Neural progenitor cell (in vitro differentiated cells): ENCODE measurements at regions not wholly inside any gene's neighbourhood (a gene's known extent, or its start where the extent isn't known, plus 50 kb on each side); places are given as distances from the start of the nearest gene placed in this dataset.

ENCODE experiments used
- DNase-seq: peaks from one replicate; pipeline ENCODE4 v3.0.0-alpha.2; 2016; ENCODE audit warnings: low spot score
- H2AFZ ChIP-seq: fragments of 200-600 bp; sonication (generic); replicated peaks from 2 replicates; pipeline ENCODE4 v1.6.1; 2016; ENCODE audit warnings: antibody characterized with exemption
- H3F3A ChIP-seq: fragments of 200-600 bp; sonication (generic); 2 replicates; pipeline ENCODE4 v1.6.1; 2016; ENCODE audit warnings: antibody characterized with exemption, low read depth
- H3K27ac ChIP-seq: fragments of 200-600 bp; sonication (generic); 2 replicates; pipeline ENCODE4 v1.5.1; 2016; ENCODE audit warnings: mild to moderate bottlenecking
- H3K27me3 ChIP-seq: fragments of 200-600 bp; sonication (generic); 2 replicates; pipeline ENCODE4 v1.6.1; 2016; ENCODE audit warnings: mild to moderate bottlenecking, moderate library complexity
- H3K36me3 ChIP-seq: fragments of 200-600 bp; sonication (generic); 2 replicates; pipeline ENCODE4 v1.5.1; 2016
- H3K4me1 ChIP-seq: fragments of 200-600 bp; sonication (generic); 2 replicates; pipeline ENCODE4 v1.6.1; 2016; ENCODE audit warnings: mixed run types
- H3K4me2 ChIP-seq: fragments of 200-600 bp; sonication (generic); 2 replicates; pipeline ENCODE4 v1.6.1; 2016
- H3K4me3 ChIP-seq: fragments of 200-600 bp; sonication (generic); 2 replicates; pipeline ENCODE4 v1.5.1; 2016
- H3K79me2 ChIP-seq: fragments of 200-600 bp; sonication (generic); 2 replicates; pipeline ENCODE4 v1.6.1; 2016; ENCODE audit warnings: low read depth
- H3K9ac ChIP-seq: fragments of 200-600 bp; sonication (generic); 2 replicates; pipeline ENCODE4 v1.6.1; 2016
- H3K9me3 ChIP-seq: fragments of 200-600 bp; sonication (generic); 2 replicates; pipeline ENCODE4 v1.5.1; 2016; ENCODE audit warnings: low read depth
- H4K20me1 ChIP-seq: fragments of 200-600 bp; sonication (generic); 2 replicates; pipeline ENCODE4 v1.6.1; 2016; ENCODE audit warnings: low read depth
- H3K27ac Mint-ChIP-seq: 3 replicates; pipeline ENCODE4 v1.8.0; 2021; ENCODE audit warnings: mixed read lengths
- H3K27me3 Mint-ChIP-seq: 2 replicates; pipeline ENCODE4 v1.8.0; 2022; ENCODE audit warnings: low read depth, mild to moderate bottlenecking, inconsistent platforms, moderate library complexity, mixed read lengths; ENCODE audit not compliant: insufficient read depth
- H3K36me3 Mint-ChIP-seq: 3 replicates; pipeline ENCODE4 v1.8.0; 2021; ENCODE audit warnings: mixed read lengths
- H3K4me1 Mint-ChIP-seq: 3 replicates; pipeline ENCODE4 v1.8.0; 2021; ENCODE audit warnings: mixed read lengths
- H3K4me3 Mint-ChIP-seq: 3 replicates; pipeline ENCODE4 v1.8.0; 2021; ENCODE audit warnings: mild to moderate bottlenecking, moderate library complexity, mixed read lengths
- H3K9me3 Mint-ChIP-seq: 3 replicates; pipeline ENCODE4 v1.8.0; 2020; ENCODE audit warnings: mixed read lengths
- EZH2 ChIP-seq: fragments of 200-600 bp; sonication (generic); IDR thresholded peaks from 2 replicates; pipeline ENCODE4 v1.6.1; 2017; ENCODE audit warnings: antibody characterized with exemption, mild to moderate bottlenecking, moderate library complexity
- EZH2phosphoT487 ChIP-seq: fragments of 200-600 bp; sonication (generic); IDR thresholded peaks from 2 replicates; pipeline ENCODE4 v1.6.1; 2017; ENCODE audit warnings: antibody characterized with exemption
- TF ChIP-seq, protein P1 (sequence below): fragments of 200-600 bp; sonication (generic); IDR thresholded peaks from 2 replicates; pipeline ENCODE4 v1.5.1; 2017; ENCODE audit warnings: antibody characterized with exemption, mild to moderate bottlenecking

DNA sequence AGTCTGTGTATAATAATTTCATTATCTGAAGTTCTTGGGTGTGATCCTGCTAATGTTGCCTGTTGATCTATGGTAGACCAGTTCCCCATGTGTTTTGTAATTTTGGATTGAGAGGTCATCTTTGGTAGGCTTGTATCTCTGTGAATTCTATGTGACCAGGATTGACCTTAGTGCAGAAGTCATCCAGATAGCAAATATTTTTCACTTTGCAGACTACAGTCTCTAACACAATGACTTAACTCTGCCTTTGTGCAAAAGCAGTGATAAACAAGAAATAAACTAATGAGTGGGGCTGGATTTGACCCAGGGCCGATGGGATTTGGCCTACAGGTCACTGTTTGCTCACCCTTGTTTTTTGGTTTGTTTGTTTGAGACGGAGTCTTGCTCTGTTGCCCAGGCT is 144.6 kb upstream of the MYL2 start:
- no peak overlapping the region for H3K27ac Mint-ChIP-seq
- TF ChIP-seq, protein P1, sequence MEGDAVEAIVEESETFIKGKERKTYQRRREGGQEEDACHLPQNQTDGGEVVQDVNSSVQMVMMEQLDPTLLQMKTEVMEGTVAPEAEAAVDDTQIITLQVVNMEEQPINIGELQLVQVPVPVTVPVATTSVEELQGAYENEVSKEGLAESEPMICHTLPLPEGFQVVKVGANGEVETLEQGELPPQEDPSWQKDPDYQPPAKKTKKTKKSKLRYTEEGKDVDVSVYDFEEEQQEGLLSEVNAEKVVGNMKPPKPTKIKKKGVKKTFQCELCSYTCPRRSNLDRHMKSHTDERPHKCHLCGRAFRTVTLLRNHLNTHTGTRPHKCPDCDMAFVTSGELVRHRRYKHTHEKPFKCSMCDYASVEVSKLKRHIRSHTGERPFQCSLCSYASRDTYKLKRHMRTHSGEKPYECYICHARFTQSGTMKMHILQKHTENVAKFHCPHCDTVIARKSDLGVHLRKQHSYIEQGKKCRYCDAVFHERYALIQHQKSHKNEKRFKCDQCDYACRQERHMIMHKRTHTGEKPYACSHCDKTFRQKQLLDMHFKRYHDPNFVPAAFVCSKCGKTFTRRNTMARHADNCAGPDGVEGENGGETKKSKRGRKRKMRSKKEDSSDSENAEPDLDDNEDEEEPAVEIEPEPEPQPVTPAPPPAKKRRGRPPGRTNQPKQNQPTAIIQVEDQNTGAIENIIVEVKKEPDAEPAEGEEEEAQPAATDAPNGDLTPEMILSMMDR = no peak
- H3K9me3 Mint-ChIP-seq = peaks cover 2% of the 10 kb centered on the region

DNA sequence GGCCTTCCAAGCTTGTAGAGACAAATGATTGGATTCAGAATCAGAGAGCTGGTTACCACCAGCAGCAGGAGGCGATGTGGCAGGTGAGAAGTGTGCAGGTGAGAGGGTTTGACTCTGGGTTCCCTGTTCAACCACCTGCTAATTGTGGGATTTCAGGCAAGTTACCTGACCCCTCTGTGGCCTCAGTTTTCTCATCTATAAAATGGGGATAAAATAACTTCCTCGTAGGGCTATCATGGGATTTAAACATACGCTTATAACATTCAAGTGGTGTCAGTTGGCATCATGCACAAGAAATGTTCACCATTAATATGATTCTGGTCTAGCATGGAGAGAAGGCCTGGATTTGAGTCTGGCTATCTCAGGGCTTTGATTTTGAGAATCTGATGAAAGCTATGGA is 143.8 kb upstream of the MYL2 start:
- Histone ChIP-seq H3F3A (no peaks in the 10 kb centered on the region), H3K27me3 (no peaks in the 10 kb centered on the region), H3K27ac (no peak overlapping the region), H3K4me1 (peaks cover 9% of the 10 kb centered on the region), H2AFZ (no peak overlapping the region), H3K4me3 (no peak overlapping the region), H3K9me3 (no peaks in the 10 kb centered on the region), H4K20me1 (no peaks in the 10 kb centered on the region), H3K79me2 (no peaks in the 10 kb centered on the region), H3K9ac (no peak overlapping the region), H3K36me3 (no peaks in the 10 kb centered on the region), H3K4me2 (no peak overlapping the region)
- DNase-seq = no peak
- TF ChIP-seq EZH2 = no peak
- Mint-ChIP-seq H3K36me3 (no peaks in the 10 kb centered on the region), H3K9me3 (peaks cover 2% of the 10 kb centered on the region), H3K4me3 (no peak overlapping the region), H3K27me3 (peaks cover 11% of the 10 kb centered on the region), H3K27ac (no peak overlapping the region), H3K4me1 (peaks cover 45% of the 10 kb centered on the region)

More for the DNA sequence above, 144.6 kb upstream of the MYL2 start:
- H3K4me2 ChIP-seq = no peak overlapping the region
- no peaks in the 10 kb centered on the region for H3K9me3 ChIP-seq
- H3K79me2 ChIP-seq = no peaks in the 10 kb centered on the region
- H4K20me1 ChIP-seq = no peaks in the 10 kb centered on the region
- no peaks in the 10 kb centered on the region for H3F3A ChIP-seq
- no peaks in the 10 kb centered on the region for H3K27me3 ChIP-seq
- H2AFZ ChIP-seq = no peak overlapping the region
- peaks cover 9% of the 10 kb centered on the region for H3K4me1 ChIP-seq
- no peak overlapping the region for H3K4me3 ChIP-seq
- H3K27ac ChIP-seq = no peak overlapping the region
- peaks cover 13% of the 10 kb centered on the region for H3K27me3 Mint-ChIP-seq
- H3K4me3 Mint-ChIP-seq = no peak overlapping the region
- H3K36me3 Mint-ChIP-seq = no peaks in the 10 kb centered on the region
- H3K9ac ChIP-seq = no peak overlapping the region
- H3K4me1 Mint-ChIP-seq = peaks cover 46% of the 10 kb centered on the region
- H3K36me3 ChIP-seq = no peaks in the 10 kb centered on the region
- DNase-seq = no peak

DNA sequence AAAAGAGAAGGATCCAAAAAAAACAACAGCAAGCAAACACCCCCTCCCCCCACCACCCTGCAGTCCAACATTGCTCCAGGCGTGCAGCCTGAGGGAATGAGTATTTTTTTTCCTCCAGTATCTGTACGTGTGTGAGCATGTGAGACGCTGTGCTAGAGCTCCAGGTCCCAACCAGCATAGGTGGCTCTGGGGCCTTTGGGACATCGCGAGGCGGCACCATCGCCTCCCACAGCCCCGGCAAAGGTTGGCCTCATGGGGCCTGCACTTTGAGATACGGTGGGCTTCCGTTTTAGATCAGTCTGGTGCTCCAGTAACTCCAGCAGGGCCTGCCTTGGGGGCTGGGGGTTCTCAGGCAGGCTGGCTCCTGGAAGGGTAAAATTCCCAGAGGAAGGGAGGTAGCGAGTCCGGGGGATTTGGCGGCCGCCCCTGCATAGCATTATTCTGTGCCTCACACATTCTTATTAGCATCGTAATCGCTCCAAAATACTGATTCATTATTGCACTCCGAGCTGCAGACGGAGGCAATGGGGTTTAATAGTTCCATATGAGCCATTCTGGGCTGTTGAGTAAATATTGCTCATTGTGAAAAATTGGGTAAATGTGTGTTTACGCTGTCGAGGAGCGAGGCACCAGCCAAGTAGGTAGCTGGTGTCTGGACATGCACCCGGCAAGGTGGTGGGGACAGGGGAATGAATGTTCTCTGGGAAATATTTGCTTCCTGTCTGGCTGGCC is 143.1 kb upstream of the MYL2 start:
- H3K4me2 ChIP-seq = no peak overlapping the region
- H3K4me1 ChIP-seq = peaks cover 7% of the 10 kb centered on the region
- no peaks in the 10 kb centered on the region for H3K9me3 ChIP-seq
- no peaks in the 10 kb centered on the region for H3F3A ChIP-seq
- no peaks in the 10 kb centered on the region for H3K36me3 ChIP-seq
- TF ChIP-seq EZH2 = no peak
- TF ChIP-seq, protein P1 = no peak
- no peak for TF ChIP-seq EZH2phosphoT487
- peaks cover 2% of the 10 kb centered on the region for H3K9me3 Mint-ChIP-seq
- H2AFZ ChIP-seq = no peak overlapping the region
- no peak overlapping the region for H3K27ac ChIP-seq
- no peak overlapping the region for H3K4me3 ChIP-seq
- no peak overlapping the region for H3K27ac Mint-ChIP-seq
- no peak for DNase-seq
- peaks cover 10% of the 10 kb centered on the region for H3K27me3 Mint-ChIP-seq
- H3K36me3 Mint-ChIP-seq = no peaks in the 10 kb centered on the region
- H3K27me3 ChIP-seq = no peaks in the 10 kb centered on the region
- H4K20me1 ChIP-seq = no peaks in the 10 kb centered on the region
- H3K4me1 Mint-ChIP-seq = peaks cover 43% of the 10 kb centered on the region
- no peak overlapping the region for H3K9ac ChIP-seq
- no peaks in the 10 kb centered on the region for H3K79me2 ChIP-seq
- H3K4me3 Mint-ChIP-seq = no peak overlapping the region

DNA sequence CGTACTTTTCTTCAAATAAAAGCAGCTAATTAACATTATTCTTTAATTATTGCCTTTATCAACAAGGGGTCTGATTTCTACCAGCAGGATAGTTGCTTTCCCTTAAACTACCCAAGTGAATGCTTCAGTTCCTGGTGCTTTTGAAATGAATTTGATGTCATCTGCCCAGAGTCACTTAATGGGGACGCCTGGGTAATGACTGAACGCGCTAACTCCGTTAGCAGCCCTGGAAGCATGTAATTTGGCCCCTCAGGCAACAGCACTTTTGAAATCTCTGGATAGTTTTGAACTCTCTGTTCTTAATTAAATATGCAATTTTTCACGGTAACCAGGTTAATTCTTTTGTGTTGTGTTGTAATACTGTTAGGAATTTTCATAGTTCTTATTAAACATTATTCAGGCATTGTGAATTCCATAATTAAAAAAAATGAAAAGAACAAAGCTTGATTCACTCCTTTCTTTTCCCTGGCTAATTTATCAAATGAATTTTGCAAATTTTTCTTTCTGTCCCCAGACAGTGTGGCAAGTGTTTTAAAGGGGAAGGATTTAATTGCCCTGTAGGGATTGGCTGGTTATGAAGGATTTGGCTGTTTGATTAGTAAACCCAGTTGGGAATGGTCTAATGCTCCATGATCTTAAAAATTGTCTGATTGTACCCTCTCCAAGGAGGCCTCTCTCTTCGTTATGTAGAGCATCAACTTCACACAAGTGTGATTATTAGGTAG is 137.5 kb upstream of the MYL2 start:
- no peak overlapping the region for H3K27ac Mint-ChIP-seq
- no peak overlapping the region for H3K4me3 Mint-ChIP-seq
- no peaks in the 10 kb centered on the region for H3K36me3 Mint-ChIP-seq
- no peaks in the 10 kb centered on the region for H3K9me3 Mint-ChIP-seq
- H3K79me2 ChIP-seq = no peaks in the 10 kb centered on the region
- no peak overlapping the region for H3K4me3 ChIP-seq
- H3K9ac ChIP-seq = no peak overlapping the region
- no peak overlapping the region for H3K27ac ChIP-seq
- H2AFZ ChIP-seq = no peak overlapping the region
- H3K4me1 ChIP-seq = peaks cover 5% of the 10 kb centered on the region
- H3K4me1 Mint-ChIP-seq = peaks cover 48% of the 10 kb centered on the region
- no peaks in the 10 kb centered on the region for H3F3A ChIP-seq
- H3K27me3 Mint-ChIP-seq = peaks cover 2% of the 10 kb centered on the region
- TF ChIP-seq EZH2 (no peak), EZH2phosphoT487 (no peak)
- TF ChIP-seq, protein P1 = no peak
- no peaks in the 10 kb centered on the region for H4K20me1 ChIP-seq
- H3K27me3 ChIP-seq = no peaks in the 10 kb centered on the region
- H3K4me2 ChIP-seq = no peak overlapping the region
- no peaks in the 10 kb centered on the region for H3K9me3 ChIP-seq
- no peak for DNase-seq
- no peaks in the 10 kb centered on the region for H3K36me3 ChIP-seq
